ENCODE measurements at regions not wholly inside any gene's neighbourhood (a gene's known extent, or its start where the extent isn't known, plus 50 kb on each side); places are given as distances from the start of the nearest gene placed in this dataset.

GRCh38 chr2:59077981-59078531, 836.9 kb upstream of the FANCL start:
- Histone ChIP-seq H3K27ac (no peak overlapping the region), H3K27me3 (no peaks in the 10 kb centered on the region), H3K4me3 (no peak overlapping the region), H3K36me3 (no peaks in the 10 kb centered on the region), H3K4me1 (no peaks in the 10 kb centered on the region), H3K9me3 (no peaks in the 10 kb centered on the region)
- no peak for DNase-seq
- TF ChIP-seq POLR2A (IDR thresholded peaks at IDR 0.05) (no peak), CTCF (IDR thresholded peaks at IDR 0.05) (no peak)
- intact Hi-C loops (cut with DNase I; ENCODE audit: low total_unique reads), result no loop called here

GRCh38 chr2:59077026-59077725, 836.1 kb upstream of the FANCL start:
- no peaks in the 10 kb centered on the region for H3K9me3 ChIP-seq
- H3K4me1 ChIP-seq, result no peaks in the 10 kb centered on the region
- no peaks in the 10 kb centered on the region for H3K27me3 ChIP-seq
- no peak overlapping the region for H3K4me3 ChIP-seq
- intact Hi-C loops (cut with DNase I; ENCODE audit: low total_unique reads), result no loop called here
- no peak overlapping the region for H3K27ac ChIP-seq
- DNase-seq, result no peak
- TF ChIP-seq CTCF (IDR thresholded peaks at IDR 0.05) (no peak), POLR2A (IDR thresholded peaks at IDR 0.05) (no peak)
- no peaks in the 10 kb centered on the region for H3K36me3 ChIP-seq

- no peaks in the 10 kb centered on the region for H3K27me3 ChIP-seq
- H3K27ac ChIP-seq, result no peak overlapping the region
- no peak overlapping the region for H3K4me3 ChIP-seq
- TF ChIP-seq POLR2A (IDR thresholded peaks at IDR 0.05) (no peak), CTCF (IDR thresholded peaks at IDR 0.05) (no peak)
- intact Hi-C loops (cut with DNase I; ENCODE audit: low total_unique reads), result no loop called here
- no peaks in the 10 kb centered on the region for H3K9me3 ChIP-seq
- H3K36me3 ChIP-seq, result no peaks in the 10 kb centered on the region
- no peak for DNase-seq
- H3K4me1 ChIP-seq, result no peaks in the 10 kb centered on the region
Observed at GRCh38 chr2:59076079-59076619, 835.0 kb upstream of the FANCL start.

GRCh38 chr2:59074071-59074470, 832.9 kb upstream of the FANCL start:
- no peak overlapping the region for H3K4me3 ChIP-seq
- intact Hi-C loops (cut with DNase I; ENCODE audit: low total_unique reads), result no loop called here
- TF ChIP-seq POLR2A (IDR thresholded peaks at IDR 0.05), result no peak
- TF ChIP-seq CTCF (IDR thresholded peaks at IDR 0.05), result no peak

GRCh38 chr2:59073286-59073685, 832.2 kb upstream of the FANCL start:
- H3K4me1 ChIP-seq, result no peaks in the 10 kb centered on the region
- intact Hi-C loops (cut with DNase I; ENCODE audit: low total_unique reads), result no loop called here
- TF ChIP-seq CTCF (IDR thresholded peaks at IDR 0.05), result no peak
- no peak for TF ChIP-seq POLR2A (IDR thresholded peaks at IDR 0.05)

More at GRCh38 chr2:59074071-59074470, 832.9 kb upstream of the FANCL start:
- Histone ChIP-seq H3K4me1 (no peaks in the 10 kb centered on the region), H3K36me3 (no peaks in the 10 kb centered on the region), H3K27ac (no peak overlapping the region), H3K27me3 (no peaks in the 10 kb centered on the region), H3K9me3 (no peaks in the 10 kb centered on the region)
- no peak for DNase-seq

More at GRCh38 chr2:59073286-59073685, 832.2 kb upstream of the FANCL start:
- Histone ChIP-seq H3K27me3 (no peaks in the 10 kb centered on the region), H3K9me3 (no peaks in the 10 kb centered on the region), H3K36me3 (no peaks in the 10 kb centered on the region), H3K27ac (no peak overlapping the region), H3K4me3 (no peak overlapping the region)
- no peak for DNase-seq
